Esophagus muscularis mucosa (tissue), 4 donors: ENCODE measurements at regions not wholly inside any gene's neighbourhood (a gene's known extent, or its start where the extent isn't known, plus 50 kb on each side); places are given as distances from the start of the nearest gene placed in this dataset.

Experiments
- CTCF ChIP-seq, 3 experiments: fragments of 200-600 bp in 2 of 3; fragments of 450-650 bp in 1 of 3; sonication (generic) in 2 of 3; IDR thresholded peaks; one replicate each; pipeline ENCODE4 v1.5.1; 2017 to 2019; ENCODE audit warnings: antibody characterized with exemption in 3 of 3, mild to moderate bottlenecking in 2 of 3, moderate library complexity in 1 of 3
- EP300 ChIP-seq: sonication (generic); formaldehyde crosslinking; IDR thresholded peaks from one replicate; pipeline ENCODE4 v1.6.1; 2017; ENCODE audit warnings: antibody characterized with exemption
- POLR2A ChIP-seq: fragments of 450-650 bp; IDR thresholded peaks from one replicate; pipeline ENCODE4 v1.6.1; 2017; ENCODE audit warnings: antibody characterized with exemption, moderate library complexity, mild to moderate bottlenecking, low read depth
- POLR2AphosphoS5 ChIP-seq, 2 donors: sonication (generic); formaldehyde crosslinking; IDR thresholded peaks; one replicate each; pipeline ENCODE4 v1.6.1; 2017; ENCODE audit warnings: antibody characterized with exemption in 2 of 2

DNA sequence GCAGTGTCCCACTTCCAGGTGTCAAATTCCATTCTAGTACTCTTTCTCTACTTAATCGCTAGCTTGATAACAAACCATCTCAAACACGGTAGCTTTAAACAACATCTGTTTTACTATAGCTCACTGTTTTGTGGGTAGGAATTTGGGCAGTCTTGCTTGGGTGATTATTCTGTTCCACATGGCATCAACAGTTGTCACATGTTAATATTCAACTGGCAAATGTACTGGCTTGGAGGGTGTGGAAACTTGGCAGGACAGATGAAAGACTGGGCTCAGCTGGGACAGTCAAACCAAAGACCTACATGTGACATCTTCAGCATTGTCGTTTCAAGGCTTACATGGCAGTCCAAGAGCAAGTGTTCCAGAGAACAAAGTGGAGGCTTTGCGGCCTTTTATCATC lies 241.8 kb downstream of the PTH2R start:
- TF ChIP-seq CTCF (IDR thresholded peaks at IDR 0.05) (no peak), POLR2A (no peak), EP300 (no peak), POLR2AphosphoS5 (IDR thresholded peaks at IDR 0.05) (no peak)
